Neuron (in vitro differentiated cells): ENCODE measurements at regions not wholly inside any gene's neighbourhood (a gene's known extent, or its start where the extent isn't known, plus 50 kb on each side); places are given as distances from the start of the nearest gene placed in this dataset.

ENCODE experiments used
- H2AFZ ChIP-seq: one replicate; pipeline ENCODE4 v1.6.1; 2013; ENCODE audit warnings: low read depth, mild to moderate bottlenecking, inconsistent platforms, low read length, moderate library complexity
- H3K27me3 ChIP-seq: one replicate; pipeline ENCODE4 v1.6.1; 2013; ENCODE audit warnings: low read length; ENCODE audit not compliant: insufficient read depth
- H3K36me3 ChIP-seq: one replicate; pipeline ENCODE4 v1.6.1; 2013; ENCODE audit warnings: low read length; ENCODE audit not compliant: insufficient read depth
- H3K4me1 ChIP-seq: one replicate; pipeline ENCODE4 v1.6.1; 2013; ENCODE audit warnings: low read length; ENCODE audit not compliant: insufficient read depth
- H3K4me3 ChIP-seq: 2 replicates; pipeline ENCODE4 v1.5.1; 2013; ENCODE audit warnings: mild to moderate bottlenecking, low read length, moderate library complexity
- H3K9me3 ChIP-seq: one replicate; pipeline ENCODE4 v1.6.1; 2013; ENCODE audit warnings: low read length

DNA sequence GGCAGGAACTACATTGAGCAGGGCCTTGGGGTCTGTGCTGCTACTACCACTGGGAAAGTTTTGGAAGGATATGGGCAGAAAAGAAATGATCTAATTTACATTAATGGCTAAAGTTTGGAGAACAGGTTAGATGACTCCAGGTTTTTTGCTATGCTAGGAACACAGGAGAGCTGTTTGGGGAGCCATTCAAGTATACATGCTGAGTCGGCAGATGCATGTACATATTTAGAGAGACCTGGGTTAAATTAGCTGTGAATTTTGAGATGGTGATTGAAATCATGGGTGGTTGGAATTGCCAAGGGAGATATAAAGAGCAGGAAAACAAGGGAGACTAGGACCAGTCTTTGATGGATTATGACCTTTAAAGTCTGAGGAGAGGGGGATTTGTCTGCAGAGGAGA is 113.1 kb upstream of the BACH2 start:
- peaks cover 3% of the 10 kb centered on the region for H3K27me3 ChIP-seq
- no peak overlapping the region for H2AFZ ChIP-seq
- no peaks in the 10 kb centered on the region for H3K36me3 ChIP-seq
- H3K9me3 ChIP-seq, result no peaks in the 10 kb centered on the region
- peaks cover 13% of the 10 kb centered on the region for H3K4me1 ChIP-seq
- no peak overlapping the region for H3K4me3 ChIP-seq

DNA sequence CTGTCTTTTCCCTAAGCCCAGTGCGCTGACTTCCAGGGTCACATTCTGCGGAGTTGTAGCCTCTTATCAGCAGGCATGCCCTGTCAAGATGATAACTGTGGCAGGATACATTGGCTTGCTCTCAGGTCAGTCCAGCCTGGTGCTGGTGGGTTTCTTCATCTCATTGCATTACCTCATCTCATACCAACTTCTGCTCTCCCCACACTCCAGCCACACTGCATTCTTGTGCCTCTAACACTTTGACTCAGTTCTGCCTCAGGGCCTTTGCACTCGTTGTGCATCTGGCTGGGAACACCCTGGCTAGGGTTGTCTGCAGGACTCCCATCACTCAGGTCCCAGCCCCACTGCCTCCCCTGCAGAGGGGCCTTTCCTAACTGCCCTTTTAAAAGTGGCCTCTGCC is 110.3 kb upstream of the BACH2 start:
- Histone ChIP-seq H3K4me3 (no peak overlapping the region), H3K36me3 (no peaks in the 10 kb centered on the region), H3K9me3 (no peaks in the 10 kb centered on the region), H3K27me3 (peaks cover 3% of the 10 kb centered on the region), H2AFZ (no peak overlapping the region), H3K4me1 (peaks cover 18% of the 10 kb centered on the region)

GRCh38 chr6:90406142-90406794 is 109.6 kb upstream of the BACH2 start:
- H3K27me3 ChIP-seq, result peaks cover 3% of the 10 kb centered on the region
- H3K4me3 ChIP-seq, result no peak overlapping the region
- H2AFZ ChIP-seq, result no peak overlapping the region
- no peaks in the 10 kb centered on the region for H3K9me3 ChIP-seq
- no peaks in the 10 kb centered on the region for H3K36me3 ChIP-seq
- peaks cover 18% of the 10 kb centered on the region for H3K4me1 ChIP-seq

DNA sequence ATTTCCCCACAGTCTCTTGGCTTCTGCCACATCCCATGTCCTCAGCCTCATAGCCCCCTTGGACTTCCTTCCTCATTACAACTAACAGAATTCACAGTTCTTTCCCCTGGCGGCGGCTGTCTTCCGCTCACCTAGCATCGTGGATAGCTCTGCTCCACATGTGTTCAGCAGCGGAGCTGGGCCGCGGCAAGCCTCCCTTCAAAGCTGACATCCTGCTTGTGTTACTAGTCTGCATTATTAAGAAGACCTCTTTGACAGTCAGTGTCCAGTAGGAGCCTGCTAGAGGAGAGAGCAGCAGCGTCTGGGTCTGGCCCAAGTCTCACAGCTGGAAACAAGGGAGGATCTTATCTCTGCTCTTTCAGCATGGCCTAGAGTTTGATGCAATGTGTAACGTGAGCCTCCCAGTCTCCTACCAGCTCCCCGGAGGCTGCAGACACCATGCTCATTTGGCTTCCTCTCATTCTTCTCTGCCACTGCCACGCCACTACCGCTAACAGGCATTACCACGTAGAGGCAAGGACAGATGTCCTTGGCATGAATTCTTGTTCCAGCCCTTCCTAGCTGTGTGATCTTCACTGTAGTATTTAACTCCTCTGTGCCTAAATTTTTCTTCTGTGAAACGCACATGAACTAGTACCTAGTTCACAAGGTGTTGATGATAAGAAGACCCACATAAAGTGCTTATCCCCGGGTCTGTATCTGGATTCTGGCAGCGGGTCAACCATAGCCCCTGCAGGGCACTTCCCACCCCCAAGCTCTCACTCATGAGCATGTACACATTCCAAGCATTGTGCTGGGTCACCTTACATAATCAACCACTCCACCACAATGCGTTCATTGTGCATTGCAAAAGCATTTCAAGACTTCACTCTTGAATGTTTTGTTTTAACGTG is 107.1 kb upstream of the BACH2 start:
- Histone ChIP-seq H3K4me1 (peaks cover 18% of the 10 kb centered on the region), H3K4me3 (no peak overlapping the region), H3K27me3 (no peaks in the 10 kb centered on the region), H3K36me3 (no peaks in the 10 kb centered on the region), H3K9me3 (no peaks in the 10 kb centered on the region), H2AFZ (no peak overlapping the region)

GRCh38 chr6:90402831-90403192 is 106.2 kb upstream of the BACH2 start:
- peaks cover 21% of the 10 kb centered on the region for H3K4me1 ChIP-seq
- no peaks in the 10 kb centered on the region for H3K36me3 ChIP-seq
- no peaks in the 10 kb centered on the region for H3K9me3 ChIP-seq
- H3K27me3 ChIP-seq, result no peaks in the 10 kb centered on the region
- no peak overlapping the region for H3K4me3 ChIP-seq
- H2AFZ ChIP-seq, result no peak overlapping the region

DNA sequence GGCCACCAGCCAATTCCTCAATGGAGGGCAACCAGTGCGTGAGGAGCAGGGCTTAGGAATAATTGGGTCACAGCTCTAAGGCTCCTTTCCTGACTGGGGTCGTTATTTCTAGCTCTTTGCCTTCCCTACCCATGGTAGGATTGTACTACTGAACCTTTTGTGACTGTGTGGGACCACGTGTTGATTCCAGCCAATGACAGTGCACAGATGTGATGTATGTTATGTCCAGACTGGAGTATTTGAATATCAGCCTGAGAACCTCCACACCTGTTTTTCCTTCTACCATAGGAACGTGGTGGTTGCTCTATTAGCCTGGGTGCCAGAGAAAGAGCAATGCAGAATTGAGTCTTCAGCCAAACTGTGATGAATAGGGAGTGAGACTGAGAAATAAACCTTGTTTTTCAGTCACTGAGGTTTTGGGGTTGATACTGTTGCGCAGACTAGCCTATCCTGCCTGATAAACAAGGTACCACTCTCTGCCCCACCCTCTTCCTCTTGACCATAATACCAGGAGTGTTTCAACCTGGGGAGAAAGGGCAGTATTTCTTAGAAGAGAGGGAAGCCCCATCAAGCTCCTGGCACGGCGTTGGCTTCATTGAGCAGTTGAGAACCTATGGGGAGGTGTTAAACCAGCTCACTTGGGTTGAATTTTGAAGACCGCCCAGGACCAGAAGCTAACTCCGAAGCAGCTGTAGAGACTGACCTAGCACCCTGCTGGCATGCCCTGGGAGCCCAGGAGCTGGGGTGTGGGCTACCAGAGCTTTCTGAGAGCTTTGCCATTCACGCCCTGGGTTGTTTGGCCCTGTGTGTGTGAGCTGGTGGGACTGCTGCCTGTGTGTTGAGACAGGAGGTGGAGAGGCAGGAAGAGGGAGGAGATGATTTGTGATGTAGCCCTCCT is 105.5 kb upstream of the BACH2 start:
- H3K36me3 ChIP-seq, result no peaks in the 10 kb centered on the region
- peaks cover 21% of the 10 kb centered on the region for H3K4me1 ChIP-seq
- H2AFZ ChIP-seq, result no peak overlapping the region
- no peaks in the 10 kb centered on the region for H3K27me3 ChIP-seq
- no peaks in the 10 kb centered on the region for H3K9me3 ChIP-seq
- H3K4me3 ChIP-seq, result no peak overlapping the region

GRCh38 chr6:90399970-90400369 is 103.3 kb upstream of the BACH2 start:
- Histone ChIP-seq H3K4me3 (no peak overlapping the region), H3K27me3 (no peaks in the 10 kb centered on the region), H3K36me3 (no peaks in the 10 kb centered on the region), H3K4me1 (peaks cover 21% of the 10 kb centered on the region), H2AFZ (no peak overlapping the region), H3K9me3 (no peaks in the 10 kb centered on the region)

DNA sequence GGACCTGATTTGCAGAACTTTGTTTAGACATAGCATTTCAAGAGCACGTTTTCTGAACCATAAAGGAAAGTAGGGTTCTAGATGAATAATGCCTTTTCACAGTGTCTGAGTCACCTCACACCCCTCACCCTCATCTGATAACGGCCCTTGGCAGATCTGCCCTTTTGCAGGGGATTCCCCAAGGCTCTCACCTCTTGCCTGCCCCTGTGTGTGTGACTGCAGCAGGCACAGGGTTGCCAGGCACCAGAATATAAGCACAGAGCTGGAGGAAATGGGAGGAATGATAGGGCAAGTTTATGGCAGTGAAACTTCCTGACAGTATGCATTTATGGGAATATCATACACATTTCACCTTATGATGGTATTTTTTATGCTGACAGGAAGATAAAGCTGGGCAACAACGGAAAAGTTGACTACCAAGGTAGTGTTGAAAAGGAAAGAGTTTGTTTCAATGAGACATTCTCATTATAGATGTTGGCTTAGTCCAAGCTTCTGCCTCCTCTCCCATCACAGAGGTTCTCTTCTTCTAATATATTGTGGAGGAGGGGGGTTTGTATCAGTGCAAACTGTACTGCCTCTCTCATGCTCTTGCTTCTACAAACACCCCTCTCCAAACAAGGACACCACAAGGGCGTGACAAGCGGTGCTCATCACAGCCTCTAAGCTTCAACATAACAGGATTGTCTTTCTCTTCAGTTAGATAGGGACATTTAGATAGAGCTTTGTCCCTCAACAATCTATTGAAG is 101.5 kb upstream of the BACH2 start:
- Histone ChIP-seq H3K4me3 (no peak overlapping the region), H2AFZ (no peak overlapping the region), H3K9me3 (no peaks in the 10 kb centered on the region), H3K27me3 (no peaks in the 10 kb centered on the region), H3K4me1 (peaks cover 5% of the 10 kb centered on the region), H3K36me3 (no peaks in the 10 kb centered on the region)

DNA sequence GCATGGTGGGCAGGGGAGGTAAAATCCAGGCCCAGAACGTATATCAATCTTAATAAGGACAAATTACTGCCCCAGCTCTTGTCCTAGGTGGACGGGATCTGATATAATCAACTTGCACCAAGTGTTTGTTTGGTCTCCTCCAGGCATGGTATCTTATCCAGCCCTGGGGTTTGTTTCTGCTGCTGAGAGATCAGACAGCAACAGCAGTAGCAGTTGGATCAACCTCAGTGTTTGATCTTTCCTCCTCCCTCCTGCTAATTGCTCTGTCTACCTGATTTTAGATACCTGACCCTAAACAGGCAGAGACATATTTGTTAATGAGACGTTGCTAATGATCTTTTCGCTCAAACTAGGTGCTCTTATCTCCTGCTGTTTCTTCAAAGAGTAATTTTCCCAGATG is 100.4 kb upstream of the BACH2 start:
- no peaks in the 10 kb centered on the region for H3K9me3 ChIP-seq
- no peak overlapping the region for H3K4me3 ChIP-seq
- H3K36me3 ChIP-seq, result no peaks in the 10 kb centered on the region
- no peak overlapping the region for H2AFZ ChIP-seq
- H3K4me1 ChIP-seq, result peaks cover 4% of the 10 kb centered on the region
- no peaks in the 10 kb centered on the region for H3K27me3 ChIP-seq

- Histone ChIP-seq H3K4me1 (peaks cover 4% of the 10 kb centered on the region), H3K27me3 (no peaks in the 10 kb centered on the region), H3K4me3 (no peak overlapping the region), H3K36me3 (no peaks in the 10 kb centered on the region), H2AFZ (no peak overlapping the region), H3K9me3 (no peaks in the 10 kb centered on the region)
Observed at GRCh38 chr6:90393232-90393884, 96.7 kb upstream of the BACH2 start.

- Histone ChIP-seq H3K36me3 (no peaks in the 10 kb centered on the region), H3K4me1 (no peaks in the 10 kb centered on the region), H3K9me3 (no peaks in the 10 kb centered on the region), H3K27me3 (no peaks in the 10 kb centered on the region), H3K4me3 (no peak overlapping the region), H2AFZ (no peak overlapping the region)
Observed at GRCh38 chr6:90390379-90390778, 93.7 kb upstream of the BACH2 start.

DNA sequence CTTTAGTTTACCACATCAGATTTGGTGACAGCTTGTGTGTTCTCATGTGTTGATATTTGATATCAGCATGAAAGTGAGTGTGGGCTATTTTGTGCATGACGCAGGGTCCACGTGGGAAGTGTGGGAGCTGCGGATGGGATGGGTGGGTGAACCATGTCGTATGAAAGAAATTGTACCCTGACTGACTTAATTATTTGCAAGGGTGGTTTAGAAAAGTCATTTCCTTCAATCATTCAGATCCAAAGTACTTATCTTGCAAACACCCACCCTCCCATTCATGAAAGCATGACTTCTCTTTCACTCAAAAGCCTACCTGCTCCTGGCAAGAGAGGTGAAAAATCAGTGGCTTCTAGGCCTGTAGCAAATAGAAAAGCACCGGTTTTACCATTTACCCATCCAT is 91.8 kb upstream of the BACH2 start:
- H3K4me1 ChIP-seq, result peaks cover 4% of the 10 kb centered on the region
- no peaks in the 10 kb centered on the region for H3K27me3 ChIP-seq
- H3K4me3 ChIP-seq, result no peak overlapping the region
- H2AFZ ChIP-seq, result no peak overlapping the region
- no peaks in the 10 kb centered on the region for H3K9me3 ChIP-seq
- no peaks in the 10 kb centered on the region for H3K36me3 ChIP-seq
